ENCODE measurements at regions not wholly inside any gene's neighbourhood (a gene's known extent, or its start where the extent isn't known, plus 50 kb on each side); places are given as distances from the start of the nearest gene placed in this dataset.

GRCh38 chr4:114265342-114265741, 285.9 kb upstream of the ARSJ start:
- no peak overlapping the region for H3K27ac ChIP-seq (ENCODE audit: low read length)
- H3K4me1 ChIP-seq (ENCODE audit: control insufficient read depth, insufficient read depth, low read length): no peaks in the 10 kb centered on the region
- H3K9me3 ChIP-seq (ENCODE audit: control insufficient read depth, low read depth, low read length): no peaks in the 10 kb centered on the region
- no peak overlapping the region for H3K4me3 ChIP-seq (ENCODE audit: low read length)
- DNase-seq: no peak
- no peaks in the 10 kb centered on the region for H3K27me3 ChIP-seq (ENCODE audit: control insufficient read depth, insufficient read depth, low read length)
- 93% methylated on average over 2 of the region's 3 CpGs for WGBS (ENCODE audit: insufficient coverage, low lambda C conversion rate)
- no peaks in the 10 kb centered on the region for H3K36me3 ChIP-seq (ENCODE audit: control insufficient read depth, insufficient read depth, low read length)

- DNase-seq: no peak
Observed at GRCh38 chr4:114267976-114268375, 288.5 kb upstream of the ARSJ start.

GRCh38 chr4:114271031-114271430, 291.6 kb upstream of the ARSJ start:
- no peaks in the 10 kb centered on the region for H3K36me3 ChIP-seq (ENCODE audit: control insufficient read depth, insufficient read depth, low read length)
- H3K27ac ChIP-seq (ENCODE audit: low read length): no peak overlapping the region
- H3K27me3 ChIP-seq (ENCODE audit: control insufficient read depth, insufficient read depth, low read length): no peaks in the 10 kb centered on the region
- no peaks in the 10 kb centered on the region for H3K4me1 ChIP-seq (ENCODE audit: control insufficient read depth, insufficient read depth, low read length)
- no peak overlapping the region for H3K4me3 ChIP-seq (ENCODE audit: low read length)
- no peaks in the 10 kb centered on the region for H3K9me3 ChIP-seq (ENCODE audit: control insufficient read depth, low read depth, low read length)
- no peak for DNase-seq

More at GRCh38 chr4:114267976-114268375, 288.5 kb upstream of the ARSJ start:
- 100% methylated on average over 1 of the region's 1 CpG for WGBS (ENCODE audit: insufficient coverage, low lambda C conversion rate)
- Histone ChIP-seq H3K36me3 (ENCODE audit: control insufficient read depth, insufficient read depth, low read length) (no peaks in the 10 kb centered on the region), H3K4me1 (ENCODE audit: control insufficient read depth, insufficient read depth, low read length) (no peaks in the 10 kb centered on the region), H3K9me3 (ENCODE audit: control insufficient read depth, low read depth, low read length) (no peaks in the 10 kb centered on the region), H3K27ac (ENCODE audit: low read length) (no peak overlapping the region), H3K27me3 (ENCODE audit: control insufficient read depth, insufficient read depth, low read length) (no peaks in the 10 kb centered on the region), H3K4me3 (ENCODE audit: low read length) (no peak overlapping the region)

- Histone ChIP-seq H3K9me3 (ENCODE audit: control insufficient read depth, low read depth, low read length) (no peaks in the 10 kb centered on the region), H3K27ac (ENCODE audit: low read length) (no peak overlapping the region), H3K4me3 (ENCODE audit: low read length) (no peak overlapping the region), H3K36me3 (ENCODE audit: control insufficient read depth, insufficient read depth, low read length) (no peaks in the 10 kb centered on the region), H3K27me3 (ENCODE audit: control insufficient read depth, insufficient read depth, low read length) (no peaks in the 10 kb centered on the region), H3K4me1 (ENCODE audit: control insufficient read depth, insufficient read depth, low read length) (no peaks in the 10 kb centered on the region)
- DNase-seq: peak in 1 of 2 donors; percentile 1
Observed at GRCh38 chr4:114272226-114272625, 292.8 kb upstream of the ARSJ start.

- no CpG with 5 or more reads among the region's 1 CpG for WGBS (ENCODE audit: insufficient coverage, low lambda C conversion rate)
- DNase-seq: peak in 1 of 2 donors; percentile 0
Observed at GRCh38 chr4:114273238-114273637, 293.8 kb upstream of the ARSJ start.

GRCh38 chr4:114277690-114278089, 298.2 kb upstream of the ARSJ start:
- no peaks in the 10 kb centered on the region for H3K27me3 ChIP-seq (ENCODE audit: control insufficient read depth, insufficient read depth, low read length)
- no peak overlapping the region for H3K4me3 ChIP-seq (ENCODE audit: low read length)
- WGBS (ENCODE audit: insufficient coverage, low lambda C conversion rate): 75% methylated on average over 1 of the region's 2 CpGs
- peak in 1 of 2 donors; percentile 0 for DNase-seq
- no peaks in the 10 kb centered on the region for H3K36me3 ChIP-seq (ENCODE audit: control insufficient read depth, insufficient read depth, low read length)
- peaks cover 4% of the 10 kb centered on the region for H3K9me3 ChIP-seq (ENCODE audit: control insufficient read depth, low read depth, low read length)
- H3K4me1 ChIP-seq (ENCODE audit: control insufficient read depth, insufficient read depth, low read length): no peaks in the 10 kb centered on the region
- no peak overlapping the region for H3K27ac ChIP-seq (ENCODE audit: low read length)

More at GRCh38 chr4:114273238-114273637, 293.8 kb upstream of the ARSJ start:
- no peak overlapping the region for H3K4me3 ChIP-seq (ENCODE audit: low read length)
- H3K36me3 ChIP-seq (ENCODE audit: control insufficient read depth, insufficient read depth, low read length): no peaks in the 10 kb centered on the region
- H3K27me3 ChIP-seq (ENCODE audit: control insufficient read depth, insufficient read depth, low read length): no peaks in the 10 kb centered on the region
- H3K9me3 ChIP-seq (ENCODE audit: control insufficient read depth, low read depth, low read length): peaks cover 1% of the 10 kb centered on the region
- no peak overlapping the region for H3K27ac ChIP-seq (ENCODE audit: low read length)
- H3K4me1 ChIP-seq (ENCODE audit: control insufficient read depth, insufficient read depth, low read length): no peaks in the 10 kb centered on the region

GRCh38 chr4:114279066-114279465, 299.6 kb upstream of the ARSJ start:
- peak in 1 of 2 donors; percentile 1 for DNase-seq
- Histone ChIP-seq H3K27ac (ENCODE audit: low read length) (no peak overlapping the region), H3K27me3 (ENCODE audit: control insufficient read depth, insufficient read depth, low read length) (no peaks in the 10 kb centered on the region), H3K4me1 (ENCODE audit: control insufficient read depth, insufficient read depth, low read length) (no peaks in the 10 kb centered on the region), H3K36me3 (ENCODE audit: control insufficient read depth, insufficient read depth, low read length) (no peaks in the 10 kb centered on the region), H3K4me3 (ENCODE audit: low read length) (no peak overlapping the region), H3K9me3 (ENCODE audit: control insufficient read depth, low read depth, low read length) (peaks cover 4% of the 10 kb centered on the region)
- no CpG with 5 or more reads among the region's 2 CpGs for WGBS (ENCODE audit: insufficient coverage, low lambda C conversion rate)

GRCh38 chr4:114279711-114280110, 300.3 kb upstream of the ARSJ start:
- H3K4me3 ChIP-seq (ENCODE audit: low read length): no peak overlapping the region
- no peaks in the 10 kb centered on the region for H3K36me3 ChIP-seq (ENCODE audit: control insufficient read depth, insufficient read depth, low read length)
- WGBS (ENCODE audit: insufficient coverage, low lambda C conversion rate): 6% methylated on average over 3 of the region's 3 CpGs
- no peaks in the 10 kb centered on the region for H3K4me1 ChIP-seq (ENCODE audit: control insufficient read depth, insufficient read depth, low read length)
- peak in 1 of 2 donors; percentile 55 for DNase-seq
- H3K9me3 ChIP-seq (ENCODE audit: control insufficient read depth, low read depth, low read length): peaks cover 4% of the 10 kb centered on the region
- no peaks in the 10 kb centered on the region for H3K27me3 ChIP-seq (ENCODE audit: control insufficient read depth, insufficient read depth, low read length)
- H3K27ac ChIP-seq (ENCODE audit: low read length): no peak overlapping the region

- no peaks in the 10 kb centered on the region for H3K27me3 ChIP-seq (ENCODE audit: control insufficient read depth, insufficient read depth, low read length)
- no peaks in the 10 kb centered on the region for H3K36me3 ChIP-seq (ENCODE audit: control insufficient read depth, insufficient read depth, low read length)
- DNase-seq: no peak
- H3K4me1 ChIP-seq (ENCODE audit: control insufficient read depth, insufficient read depth, low read length): no peaks in the 10 kb centered on the region
- H3K4me3 ChIP-seq (ENCODE audit: low read length): no peak overlapping the region
- H3K27ac ChIP-seq (ENCODE audit: low read length): no peak overlapping the region
- H3K9me3 ChIP-seq (ENCODE audit: control insufficient read depth, low read depth, low read length): peaks cover 4% of the 10 kb centered on the region
Observed at GRCh38 chr4:114280645-114281044, 301.2 kb upstream of the ARSJ start.

- Histone ChIP-seq H3K36me3 (ENCODE audit: control insufficient read depth, insufficient read depth, low read length) (no peaks in the 10 kb centered on the region), H3K4me1 (ENCODE audit: control insufficient read depth, insufficient read depth, low read length) (no peaks in the 10 kb centered on the region), H3K27ac (ENCODE audit: low read length) (no peak overlapping the region), H3K27me3 (ENCODE audit: control insufficient read depth, insufficient read depth, low read length) (no peaks in the 10 kb centered on the region), H3K9me3 (ENCODE audit: control insufficient read depth, low read depth, low read length) (peaks cover 4% of the 10 kb centered on the region), H3K4me3 (ENCODE audit: low read length) (no peak overlapping the region)
- peak in 1 of 2 donors; percentile 56 for DNase-seq
- 56% methylated on average over 2 of the region's 6 CpGs for WGBS (ENCODE audit: insufficient coverage, low lambda C conversion rate)
Observed at GRCh38 chr4:114281164-114281960, 301.9 kb upstream of the ARSJ start.

- WGBS (ENCODE audit: insufficient coverage, low lambda C conversion rate): no CpG with 5 or more reads among the region's 1 CpG
- no peak for DNase-seq
- no peak overlapping the region for H3K27ac ChIP-seq (ENCODE audit: low read length)
Observed at GRCh38 chr4:114282937-114283336, 303.5 kb upstream of the ARSJ start.

More at GRCh38 chr4:114282937-114283336, 303.5 kb upstream of the ARSJ start:
- Histone ChIP-seq H3K27me3 (ENCODE audit: control insufficient read depth, insufficient read depth, low read length) (no peaks in the 10 kb centered on the region), H3K4me1 (ENCODE audit: control insufficient read depth, insufficient read depth, low read length) (peaks cover 2% of the 10 kb centered on the region), H3K9me3 (ENCODE audit: control insufficient read depth, low read depth, low read length) (peaks cover 4% of the 10 kb centered on the region), H3K36me3 (ENCODE audit: control insufficient read depth, insufficient read depth, low read length) (no peaks in the 10 kb centered on the region), H3K4me3 (ENCODE audit: low read length) (no peak overlapping the region)

Data from large intestine (tissue), 3 donors.